VCaP (cell line): ENCODE measurements at regions not wholly inside any gene's neighbourhood (a gene's known extent, or its start where the extent isn't known, plus 50 kb on each side); places are given as distances from the start of the nearest gene placed in this dataset.
"Not testable (repeated sequence)": the region's sequence is repeated elsewhere in the genome, so short reads cannot be mapped to it uniquely, and the experiment has no call there.

Experiments used
- H3K27ac ChIP-seq: fragments of 450-650 bp; 2 replicates; pipeline ENCODE4 v1.5.1; 2017
- CTCF ChIP-seq: fragments of 450-650 bp; conservative IDR thresholded peaks from 2 replicates; pipeline ENCODE4 v1.5.1; 2017; ENCODE audit warnings: mild to moderate bottlenecking, moderate library complexity

- no peak for TF ChIP-seq CTCF
- H3K27ac ChIP-seq, result no peak overlapping the region
These were observed 72.2 kb upstream of the METTL9 start for GRCh38 chr16:21526923-21527807.

- not testable (repeated sequence) for H3K27ac ChIP-seq
These were observed 70.2 kb upstream of the METTL9 start for GRCh38 chr16:21529060-21529658.

GRCh38 chr16:21530729-21531383 is 68.5 kb upstream of the METTL9 start:
- H3K27ac ChIP-seq, result not testable (repeated sequence)

GRCh38 chr16:21532996-21533395 is 66.4 kb upstream of the METTL9 start:
- H3K27ac ChIP-seq, result not testable (repeated sequence)

- not testable (repeated sequence) for H3K27ac ChIP-seq
These were observed 65.9 kb upstream of the METTL9 start for GRCh38 chr16:21533474-21533873.

DNA sequence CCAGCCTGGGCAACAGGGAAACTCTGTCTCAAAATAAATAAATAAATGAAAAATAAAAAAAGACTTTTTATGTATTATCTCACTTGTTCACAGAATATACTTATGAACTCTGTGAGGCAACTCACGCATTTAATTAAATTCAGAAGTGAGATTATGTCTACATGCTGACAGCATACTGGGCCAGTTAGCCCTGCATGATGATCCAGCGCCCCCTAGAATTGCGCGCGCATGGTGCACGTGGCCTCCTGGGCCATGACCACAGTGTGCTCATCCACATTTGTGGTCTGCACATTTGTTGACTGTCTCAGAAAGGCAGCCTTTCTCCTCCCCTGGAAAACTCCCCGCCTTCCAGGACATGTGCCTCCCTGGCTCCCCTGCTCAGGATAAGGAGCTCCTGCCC is 64.8 kb upstream of the METTL9 start:
- H3K27ac ChIP-seq, result not testable (repeated sequence)

DNA sequence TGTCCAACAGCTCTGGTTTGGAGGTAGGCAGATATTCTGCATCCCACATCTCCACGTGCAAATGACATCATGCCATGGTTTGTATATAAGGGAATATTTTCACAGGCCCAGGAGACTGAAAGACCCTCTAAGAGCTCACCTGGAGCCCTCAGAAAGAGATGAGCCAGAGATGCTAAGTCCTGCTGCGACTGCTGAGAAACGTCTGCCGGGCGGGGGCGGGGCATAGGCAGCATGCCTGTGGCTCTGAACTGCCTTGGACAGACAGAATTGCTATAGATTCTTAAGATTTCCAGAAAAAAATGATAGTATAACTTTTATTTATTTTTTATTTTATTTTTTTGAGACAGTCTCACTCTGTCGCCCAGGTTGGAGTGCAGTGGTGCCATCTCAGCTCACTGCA is 64.2 kb upstream of the METTL9 start:
- not testable (repeated sequence) for H3K27ac ChIP-seq

- not testable (repeated sequence) for H3K27ac ChIP-seq
These were observed 62.6 kb upstream of the METTL9 start for GRCh38 chr16:21536740-21537139.

DNA sequence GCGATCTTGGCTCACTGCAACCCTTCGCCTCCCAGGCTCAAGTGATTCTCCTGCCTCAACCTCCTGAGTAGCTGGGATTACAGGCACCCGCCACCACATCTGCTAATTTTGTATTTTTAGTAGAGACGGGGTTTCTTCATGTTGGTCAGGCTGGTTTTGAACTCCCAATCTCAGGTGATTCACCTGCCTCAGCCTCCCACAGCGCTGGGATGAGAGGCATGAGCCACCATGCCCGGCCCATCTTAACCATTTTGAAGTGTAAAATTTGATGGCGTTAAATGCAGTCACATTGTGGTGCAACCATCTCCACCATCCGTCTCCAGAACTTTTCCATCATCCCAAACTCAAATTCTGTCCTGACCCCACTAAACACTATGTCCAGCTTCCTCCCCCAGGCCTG is 61.8 kb upstream of the METTL9 start:
- not testable (repeated sequence) for H3K27ac ChIP-seq

DNA sequence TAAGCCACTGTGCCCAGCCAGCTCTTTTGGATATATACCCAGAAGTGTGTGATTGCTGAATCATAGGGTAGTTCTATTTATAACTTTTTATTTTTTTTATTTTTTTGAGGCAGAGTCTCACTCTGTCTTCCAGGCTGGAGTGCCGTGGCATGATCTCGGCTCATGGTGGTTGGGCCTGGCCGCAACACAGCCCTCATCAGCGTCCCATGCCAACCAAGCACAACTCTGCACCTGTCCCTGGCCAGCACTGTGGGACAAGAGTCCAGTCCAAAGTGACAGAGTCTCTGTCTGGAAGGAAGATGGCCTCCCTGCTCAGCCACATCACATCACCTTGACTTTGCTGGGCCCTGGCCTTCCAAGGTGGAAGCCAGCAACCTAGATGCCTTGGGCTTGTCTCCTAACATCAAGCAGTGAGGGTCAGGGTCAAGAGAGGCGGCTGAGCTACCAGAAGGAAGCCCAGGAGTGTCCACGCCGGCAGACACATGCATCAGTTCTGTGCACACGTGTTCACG is 60.2 kb upstream of the METTL9 start:
- not testable (repeated sequence) for H3K27ac ChIP-seq

DNA sequence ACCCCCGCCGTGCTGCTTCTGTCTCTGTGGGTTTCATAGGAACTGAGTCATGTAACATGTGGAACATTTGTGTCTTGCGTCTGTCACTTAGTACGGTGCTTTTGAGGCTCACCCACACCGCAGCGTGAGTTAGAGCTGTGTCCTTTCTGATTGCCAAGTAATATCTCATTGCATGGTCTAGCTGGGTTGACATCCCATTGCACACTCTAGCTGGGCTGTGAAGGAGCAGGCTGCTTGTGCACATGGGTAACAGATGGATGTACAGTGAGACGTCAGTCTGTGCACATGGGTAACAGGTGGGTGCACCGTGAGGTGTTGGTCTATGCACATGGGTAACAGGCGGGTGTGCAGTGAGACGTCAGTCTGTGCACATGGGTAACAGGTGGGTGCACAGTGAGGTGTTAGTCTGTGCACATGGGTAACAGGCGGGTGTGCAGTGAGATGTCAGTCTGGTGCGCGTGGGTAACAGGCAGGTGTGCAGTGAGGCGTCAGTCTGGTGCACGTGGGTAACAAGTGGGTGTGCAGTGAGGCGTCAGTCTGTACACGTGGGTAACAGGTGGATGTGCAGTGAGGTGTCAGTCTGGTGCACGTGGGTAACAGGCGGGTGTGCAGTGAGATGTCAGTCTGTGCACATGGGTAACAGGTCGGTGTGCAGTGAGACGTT is 58.5 kb upstream of the METTL9 start:
- not testable (repeated sequence) for H3K27ac ChIP-seq

GRCh38 chr16:21541611-21542051 is 57.7 kb upstream of the METTL9 start:
- H3K27ac ChIP-seq, result not testable (repeated sequence)

GRCh38 chr16:21542075-21542474 is 57.3 kb upstream of the METTL9 start:
- H3K27ac ChIP-seq, result not testable (repeated sequence)

GRCh38 chr16:21542491-21543124 is 56.8 kb upstream of the METTL9 start:
- not testable (repeated sequence) for H3K27ac ChIP-seq

DNA sequence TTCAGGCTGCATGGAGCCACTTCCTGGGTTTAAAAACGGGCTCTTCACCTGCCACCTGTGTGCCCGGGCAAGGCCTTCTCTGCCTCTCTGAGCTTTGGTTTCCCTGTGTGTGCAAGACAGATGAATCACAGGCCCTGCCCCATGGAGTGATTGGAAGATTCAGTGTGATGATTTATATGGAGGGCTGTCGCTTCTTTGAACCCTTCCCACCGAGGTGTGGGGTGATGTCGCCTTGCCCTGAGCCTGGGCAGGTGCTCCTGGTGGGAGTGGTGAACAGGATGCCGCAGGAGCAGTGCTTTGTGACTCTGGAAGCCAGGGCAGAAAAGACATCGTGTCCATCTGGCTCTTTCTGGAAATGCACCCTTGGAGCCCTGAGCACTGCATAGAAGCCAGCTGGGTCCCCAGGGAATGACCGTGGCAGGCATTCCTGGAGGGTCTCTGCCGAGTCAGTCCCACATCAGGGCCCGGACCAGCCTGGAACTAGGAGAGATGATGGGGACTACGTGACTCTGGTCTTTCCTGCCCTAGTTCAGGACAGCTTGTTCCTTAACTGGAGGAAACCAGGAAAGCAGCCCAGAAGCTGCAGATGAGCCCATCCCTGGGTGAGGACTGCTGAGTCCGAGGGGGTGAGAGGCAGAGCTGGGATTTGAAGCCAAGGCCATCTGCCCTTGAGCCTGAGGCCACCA is 56.1 kb upstream of the METTL9 start:
- H3K27ac ChIP-seq, result not testable (repeated sequence)

- not testable (repeated sequence) for H3K27ac ChIP-seq
These were observed 53.6 kb upstream of the METTL9 start for GRCh38 chr16:21545664-21546326.

DNA sequence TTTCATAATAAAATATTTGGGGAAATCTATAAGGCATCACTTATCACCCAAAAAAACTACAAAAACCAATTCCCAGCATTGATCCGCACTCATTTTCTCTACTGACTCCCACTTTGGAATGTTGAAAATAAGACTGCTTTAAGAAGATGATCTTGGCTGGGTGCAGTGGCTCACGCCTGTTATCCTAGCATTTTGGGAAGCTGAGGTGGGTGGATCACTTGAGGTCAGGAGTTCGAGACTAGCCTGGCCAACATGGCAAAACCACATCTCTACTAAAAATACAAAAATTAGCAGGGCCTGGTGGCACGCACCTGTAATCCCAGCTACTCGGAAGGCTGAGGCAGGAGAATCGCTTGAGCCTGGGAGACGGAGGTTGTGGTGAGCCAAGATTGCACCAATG is 50.0 kb upstream of the METTL9 start:
- H3K27ac ChIP-seq, result not testable (repeated sequence)
